Caco-2 (cell line): ENCODE measurements at regions not wholly inside any gene's neighbourhood (a gene's known extent, or its start where the extent isn't known, plus 50 kb on each side); places are given as distances from the start of the nearest gene placed in this dataset.

ENCODE experiments used
- BruUV-seq: library from RNA; stranded (reverse); fragments of 400-500 nt; replicated peaks from 2 replicates; lab custom pipeline; 2021; lab: Mats Ljungman, UMichigan
- CTCF ChIA-PET: fragments of 300-600 bp; sonication (Branson Sonifier 250); formaldehyde crosslinking; loops from one replicate; lab custom pipeline; 2022; ENCODE audit warnings: antibody characterized with exemption; lab: Charles Lee
- POLR2A ChIA-PET: fragments of 300-600 bp; sonication (Branson Sonifier 250); formaldehyde crosslinking; loops from one replicate; lab custom pipeline; 2022; ENCODE audit warnings: antibody characterized with exemption; lab: Charles Lee
- DNase-seq, 2 experiments: peaks; one replicate each; pipeline versions ENCODE4 v3.0.0 to v3.0.0-alpha.2; 2020 to 2022
- H3K27me3 ChIP-seq: replicated peaks from 2 replicates; pipeline ENCODE4 v1.6.0; 2011; ENCODE audit warnings: low read length; ENCODE audit not compliant: control insufficient read depth, insufficient read depth
- H3K36me3 ChIP-seq: 2 replicates; pipeline ENCODE4 v1.5.1; 2011; ENCODE audit warnings: low read length; ENCODE audit not compliant: control insufficient read depth, insufficient read depth
- H3K4me1 ChIP-seq: fragments of 250-450 bp; sonication (Bioruptor Pico); 2 replicates; pipeline ENCODE4 v1.5.1; 2020; ENCODE audit warnings: mild to moderate bottlenecking
- H3K4me3 ChIP-seq: 2 replicates; pipeline ENCODE4 v1.5.1; 2011; ENCODE audit warnings: low read depth, mild to moderate bottlenecking, control low read depth, low read length
- H3K9me3 ChIP-seq: fragments of 250-450 bp; sonication (Bioruptor Pico); 2 replicates; pipeline ENCODE4 v1.5.1; 2020; ENCODE audit warnings: mild to moderate bottlenecking, moderate library complexity
- H3K27ac Mint-ChIP-seq: one replicate; pipeline ENCODE4 v1.8.0; 2022; ENCODE audit warnings: mixed read lengths; ENCODE audit not compliant: unreplicated experiment
- H3K27me3 Mint-ChIP-seq: one replicate; pipeline ENCODE4 v1.8.0; 2022; ENCODE audit warnings: mixed read lengths; ENCODE audit not compliant: insufficient read depth, unreplicated experiment
- H3K36me3 Mint-ChIP-seq: one replicate; pipeline ENCODE4 v1.8.0; 2022; ENCODE audit warnings: mild to moderate bottlenecking, mixed read lengths; ENCODE audit not compliant: insufficient read depth, unreplicated experiment
- H3K4me1 Mint-ChIP-seq: one replicate; pipeline ENCODE4 v1.8.0; 2022; ENCODE audit warnings: low read depth, mixed read lengths; ENCODE audit not compliant: unreplicated experiment
- H3K4me3 Mint-ChIP-seq: one replicate; pipeline ENCODE4 v1.8.0; 2022; ENCODE audit warnings: mild to moderate bottlenecking, moderate library complexity, mixed read lengths; ENCODE audit not compliant: unreplicated experiment
- H3K9me3 Mint-ChIP-seq: one replicate; pipeline ENCODE4 v1.8.0; 2022; ENCODE audit warnings: mixed read lengths; ENCODE audit not compliant: unreplicated experiment
- intact Hi-C: fragments of 100-400 bp; cut with micrococcal nuclease; formaldehyde crosslinking; loops from one replicate; pipeline ENCODE4 v1.10.0; 2022; ENCODE audit not compliant: unreplicated experiment
- TF ChIP-seq, protein P1 (sequence below), 2 experiments: fragments of 200-600 bp in 1 of 2; IDR thresholded peaks; 1 replicate in 1 of 2; 2 replicates in 1 of 2; pipeline versions ENCODE4 v1.5.1 to v1.8.0; 2011 to 2022; ENCODE audit warnings: antibody characterized with exemption in 1 of 2, control low read depth in 1 of 2, inconsistent platforms in 1 of 2, low read depth in 1 of 2, low read length in 1 of 2, mild to moderate bottlenecking in 1 of 2, moderate library complexity in 1 of 2; ENCODE audit not compliant: insufficient read depth in 1 of 2, severe bottlenecking in 1 of 2, unreplicated experiment in 1 of 2

DNA sequence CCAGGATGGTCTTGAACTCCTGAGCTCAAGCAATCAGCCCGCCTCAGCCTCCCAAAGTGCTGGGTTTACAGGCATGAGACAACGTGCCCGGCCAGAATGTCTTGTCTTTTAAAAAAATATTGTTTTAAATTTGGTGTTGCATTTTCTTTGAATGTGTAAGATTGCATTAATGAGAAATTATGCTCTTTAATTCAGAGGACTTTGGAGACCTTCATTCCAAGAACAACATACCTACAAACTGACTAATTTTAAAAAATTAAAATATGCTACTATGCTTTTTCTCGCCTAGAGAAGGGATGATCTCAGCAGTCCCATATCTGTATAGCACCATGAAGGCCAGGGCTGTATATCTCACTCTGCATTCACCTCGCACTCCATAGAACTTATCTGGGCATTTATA lies 204.3 kb upstream of the SLC7A11 start:
- no peaks in the 10 kb centered on the region for H3K4me1 Mint-ChIP-seq
- POLR2A ChIA-PET = no interaction called here
- H3K4me1 ChIP-seq = no peaks in the 10 kb centered on the region
- TF ChIP-seq, protein P1, sequence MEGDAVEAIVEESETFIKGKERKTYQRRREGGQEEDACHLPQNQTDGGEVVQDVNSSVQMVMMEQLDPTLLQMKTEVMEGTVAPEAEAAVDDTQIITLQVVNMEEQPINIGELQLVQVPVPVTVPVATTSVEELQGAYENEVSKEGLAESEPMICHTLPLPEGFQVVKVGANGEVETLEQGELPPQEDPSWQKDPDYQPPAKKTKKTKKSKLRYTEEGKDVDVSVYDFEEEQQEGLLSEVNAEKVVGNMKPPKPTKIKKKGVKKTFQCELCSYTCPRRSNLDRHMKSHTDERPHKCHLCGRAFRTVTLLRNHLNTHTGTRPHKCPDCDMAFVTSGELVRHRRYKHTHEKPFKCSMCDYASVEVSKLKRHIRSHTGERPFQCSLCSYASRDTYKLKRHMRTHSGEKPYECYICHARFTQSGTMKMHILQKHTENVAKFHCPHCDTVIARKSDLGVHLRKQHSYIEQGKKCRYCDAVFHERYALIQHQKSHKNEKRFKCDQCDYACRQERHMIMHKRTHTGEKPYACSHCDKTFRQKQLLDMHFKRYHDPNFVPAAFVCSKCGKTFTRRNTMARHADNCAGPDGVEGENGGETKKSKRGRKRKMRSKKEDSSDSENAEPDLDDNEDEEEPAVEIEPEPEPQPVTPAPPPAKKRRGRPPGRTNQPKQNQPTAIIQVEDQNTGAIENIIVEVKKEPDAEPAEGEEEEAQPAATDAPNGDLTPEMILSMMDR (IDR thresholded peaks at IDR 0.05; ENCODE audit: insufficient read depth in 1 of 2, low read depth in 1 of 2, low read length in 1 of 2, severe bottlenecking in 1 of 2, unreplicated experiment in 1 of 2) = no peak
- intact Hi-C loops = no loop called here
- H3K4me3 ChIP-seq = no peak overlapping the region
- H3K4me3 Mint-ChIP-seq = no peak overlapping the region
- no peaks in the 10 kb centered on the region for H3K36me3 ChIP-seq
- CTCF ChIA-PET = no interaction called here
- no peaks in the 10 kb centered on the region for H3K36me3 Mint-ChIP-seq
- no peak overlapping the region for H3K27ac Mint-ChIP-seq
- no peak for DNase-seq
- H3K9me3 ChIP-seq = no peaks in the 10 kb centered on the region
- H3K27me3 Mint-ChIP-seq = no peaks in the 10 kb centered on the region
- H3K9me3 Mint-ChIP-seq = no peaks in the 10 kb centered on the region
- no peaks in the 10 kb centered on the region for H3K27me3 ChIP-seq
- no TSS peak for BruUV-seq

DNA sequence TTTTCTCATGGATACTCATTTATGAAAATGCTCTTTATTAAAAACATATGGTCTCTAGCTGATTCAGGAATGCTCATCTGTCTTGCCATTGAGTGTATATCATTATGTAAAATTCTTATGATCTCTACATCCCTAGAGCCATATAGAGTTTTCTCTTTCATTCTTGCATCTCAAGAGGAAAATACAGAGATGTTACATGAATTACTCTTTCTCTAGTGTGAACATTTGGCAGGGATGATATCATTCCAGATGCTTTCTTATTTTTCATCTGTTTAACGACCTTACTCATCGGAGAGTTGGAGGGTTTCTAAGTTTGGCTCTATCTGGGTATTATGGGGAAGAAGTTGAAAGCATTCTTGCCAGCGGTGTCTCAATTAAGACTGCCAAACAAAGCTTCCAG lies 202.9 kb upstream of the SLC7A11 start:
- TF ChIP-seq, protein P1 (IDR thresholded peaks at IDR 0.05; ENCODE audit: insufficient read depth in 1 of 2, low read depth in 1 of 2, low read length in 1 of 2, severe bottlenecking in 1 of 2, unreplicated experiment in 1 of 2) = no peak
- no peaks in the 10 kb centered on the region for H3K4me1 Mint-ChIP-seq
- no peaks in the 10 kb centered on the region for H3K9me3 Mint-ChIP-seq
- intact Hi-C loops = no loop called here
- POLR2A ChIA-PET = no interaction called here
- H3K36me3 Mint-ChIP-seq = no peaks in the 10 kb centered on the region
- H3K4me3 Mint-ChIP-seq = no peak overlapping the region
- Histone ChIP-seq H3K27me3 (no peaks in the 10 kb centered on the region), H3K36me3 (no peaks in the 10 kb centered on the region), H3K4me1 (no peaks in the 10 kb centered on the region), H3K4me3 (no peak overlapping the region), H3K9me3 (no peaks in the 10 kb centered on the region)
- DNase-seq = no peak
- peaks cover under 1% of the 10 kb centered on the region for H3K27me3 Mint-ChIP-seq
- CTCF ChIA-PET = no interaction called here
- no peak overlapping the region for H3K27ac Mint-ChIP-seq
- BruUV-seq = no TSS peak

DNA sequence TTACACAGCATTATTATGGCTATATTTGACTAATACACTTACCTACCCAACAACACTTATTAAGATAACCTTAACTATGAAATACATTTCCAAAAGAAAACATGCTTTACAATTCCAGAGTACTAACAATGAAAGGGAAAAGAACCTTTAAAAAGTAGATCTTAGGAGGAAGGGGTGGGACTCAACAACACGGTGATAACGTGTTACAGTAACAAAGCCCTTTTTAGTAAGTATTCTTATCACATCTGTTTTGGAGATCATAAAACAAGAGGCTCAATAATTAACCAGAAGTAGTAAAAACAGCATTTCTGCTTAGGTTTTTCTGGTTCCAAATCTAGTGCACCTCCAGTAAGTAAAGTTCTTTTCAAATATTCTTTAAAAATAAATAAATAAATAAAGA lies 202.1 kb upstream of the SLC7A11 start:
- Mint-ChIP-seq H3K36me3 (no peaks in the 10 kb centered on the region), H3K4me1 (no peaks in the 10 kb centered on the region), H3K9me3 (no peaks in the 10 kb centered on the region), H3K27ac (no peak overlapping the region), H3K27me3 (peaks cover 4% of the 10 kb centered on the region), H3K4me3 (no peak overlapping the region)
- H3K4me1 ChIP-seq = no peaks in the 10 kb centered on the region
- TF ChIP-seq, protein P1 (IDR thresholded peaks at IDR 0.05; ENCODE audit: insufficient read depth in 1 of 2, low read depth in 1 of 2, low read length in 1 of 2, severe bottlenecking in 1 of 2, unreplicated experiment in 1 of 2) = no peak
- DNase-seq = no peak
- H3K4me3 ChIP-seq = no peak overlapping the region
- no peaks in the 10 kb centered on the region for H3K36me3 ChIP-seq
- POLR2A ChIA-PET = no interaction called here
- H3K27me3 ChIP-seq = no peaks in the 10 kb centered on the region
- no TSS peak for BruUV-seq
- H3K9me3 ChIP-seq = no peaks in the 10 kb centered on the region
- intact Hi-C loops = no loop called here
- CTCF ChIA-PET = no interaction called here
